H1 (cell line): ENCODE measurements at regions not wholly inside any gene's neighbourhood (a gene's known extent, or its start where the extent isn't known, plus 50 kb on each side); places are given as distances from the start of the nearest gene placed in this dataset.

Experiments used
- CTCF ChIA-PET: fragments of 300-600 bp; sonication (Branson Sonifier 250); formaldehyde crosslinking; loops from one replicate; lab custom pipeline; 2021; ENCODE audit not compliant: partially characterized antibody; lab: Charles Lee
- POLR2A ChIA-PET: fragments of 300-600 bp; sonication (Branson Sonifier 250); formaldehyde crosslinking; loops from one replicate; lab custom pipeline; 2021; ENCODE audit warnings: inconsistent platforms; ENCODE audit not compliant: partially characterized antibody; lab: Charles Lee
- DNase-seq, 2 experiments: peaks; one replicate each; pipeline versions ENCODE4 v3.0.0 to v3.0.0-alpha.2; 2010 to 2022; ENCODE audit warnings: low spot score in 2 of 2, low read depth in 1 of 2, mixed read lengths in 1 of 2
- FAIRE-seq: peaks from 2 replicates; lab custom pipeline; 2011; peaks lifted over from hg19 to GRCh38; lab: Jason Lieb, UNC
- H2AFZ ChIP-seq: 2 replicates; pipeline ENCODE4 v1.8.1; 2012; ENCODE audit warnings: low read length, inconsistent platforms
- H2AK5ac ChIP-seq: 2 replicates; pipeline ENCODE4 v1.6.1; 2013; ENCODE audit warnings: low read depth, low read length
- H2BK120ac ChIP-seq: replicated peaks from 2 replicates; pipeline ENCODE3; 2013; ENCODE audit warnings: low read depth, low read length, inconsistent platforms
- H2BK12ac ChIP-seq: 2 replicates; pipeline ENCODE4 v1.6.1; 2013; ENCODE audit warnings: low read depth, low read length
- H2BK15ac ChIP-seq: 2 replicates; pipeline ENCODE4 v1.6.1; 2013; ENCODE audit warnings: low read length
- H2BK20ac ChIP-seq: 2 replicates; pipeline ENCODE4 v1.6.1; 2013; ENCODE audit warnings: low read length
- H2BK5ac ChIP-seq: 2 replicates; pipeline ENCODE4 v1.6.1; 2013; ENCODE audit warnings: low read depth, low read length
- H3K14ac ChIP-seq: 2 replicates; pipeline ENCODE4 v1.6.1; 2013; ENCODE audit warnings: inconsistent platforms; ENCODE audit not compliant: insufficient read length
- H3K18ac ChIP-seq: 2 replicates; pipeline ENCODE4 v1.6.1; 2013; ENCODE audit warnings: low read length; ENCODE audit errors: extremely low read depth
- H3K23ac ChIP-seq: 2 replicates; pipeline ENCODE4 v1.6.1; 2013; ENCODE audit warnings: inconsistent platforms; ENCODE audit not compliant: insufficient read length
- H3K23me2 ChIP-seq: 2 replicates; pipeline ENCODE4 v1.6.1; 2013; ENCODE audit warnings: low read depth, low read length
- H3K27ac ChIP-seq: 2 replicates; pipeline ENCODE4 v1.6.1; 2011; ENCODE audit warnings: low read depth, low read length, inconsistent platforms
- H3K27me3 ChIP-seq, 4 experiments: replicated peaks in 1 of 4; 1 replicate in 1 of 4; 2 replicates in 3 of 4; pipeline versions ENCODE4 v1.6.1 to v1.8.1; 2011 to 2013; ENCODE audit warnings: low read length in 3 of 4, mild to moderate bottlenecking in 3 of 4, inconsistent platforms in 2 of 4, mixed read lengths in 2 of 4, moderate library complexity in 1 of 4; ENCODE audit not compliant: control insufficient read depth in 3 of 4, insufficient read depth in 3 of 4; ENCODE audit errors: extremely low read depth in 1 of 4
- H3K36me3 ChIP-seq, 4 experiments: 2 replicates each; pipeline versions ENCODE4 v1.6.1 to v1.8.1; 2011 to 2013; ENCODE audit warnings: mild to moderate bottlenecking in 4 of 4, low read length in 3 of 4, moderate library complexity in 2 of 4, control low read depth in 1 of 4, inconsistent platforms in 1 of 4; ENCODE audit not compliant: insufficient read depth in 4 of 4, control insufficient read depth in 2 of 4
- H3K4ac ChIP-seq: replicated peaks from 2 replicates; pipeline ENCODE3; 2013; ENCODE audit warnings: low read length, low read depth, mixed read lengths, inconsistent platforms; ENCODE audit not compliant: insufficient read length
- H3K4me1 ChIP-seq, 4 experiments: replicated peaks in 1 of 4; 1 replicate in 1 of 4; 2 replicates in 3 of 4; pipeline versions ENCODE4 v1.6.1 to v1.8.1; 2011 to 2013; ENCODE audit warnings: low read length in 3 of 4, inconsistent platforms in 2 of 4, mixed read lengths in 1 of 4; ENCODE audit not compliant: insufficient read depth in 4 of 4, control insufficient read depth in 3 of 4
- H3K4me2 ChIP-seq, 2 experiments: 2 replicates each; pipeline versions ENCODE4 v1.6.1 to v1.8.1; 2011 to 2013; ENCODE audit warnings: low read depth in 2 of 2, low read length in 2 of 2, control low read depth in 1 of 2, inconsistent platforms in 1 of 2, mild to moderate bottlenecking in 1 of 2; ENCODE audit not compliant: insufficient read depth in 1 of 2
- H3K4me3 ChIP-seq, 4 experiments: fragments of 200-600, 300-600 bp in 1 of 4; sonication (generic), shearing (Covaris generic), sonication (Bioruptor Twin) in 1 of 4; 2 replicates each; pipeline versions ENCODE4 v1.5.1 to v1.8.1; 2011 to 2016; ENCODE audit warnings: low read length in 4 of 4, low read depth in 3 of 4, control low read depth in 2 of 4, inconsistent platforms in 2 of 4, mild to moderate bottlenecking in 2 of 4, mixed read lengths in 1 of 4, moderate library complexity in 1 of 4; ENCODE audit not compliant: insufficient read depth in 2 of 4; ENCODE audit errors: extremely low read depth in 1 of 4
- H3K56ac ChIP-seq: replicated peaks from 2 replicates; pipeline ENCODE3; 2013; ENCODE audit warnings: low read depth, mild to moderate bottlenecking, mixed read lengths, low read length, inconsistent platforms; ENCODE audit not compliant: insufficient read length
- H3K79me1 ChIP-seq: 2 replicates; pipeline ENCODE4 v1.6.1; 2013; ENCODE audit warnings: low read depth, low read length, control low read depth
- H3K79me2 ChIP-seq, 2 experiments: 2 replicates each; pipeline versions ENCODE4 v1.6.1 to v1.8.1; 2012 to 2013; ENCODE audit warnings: low read length in 2 of 2, mild to moderate bottlenecking in 2 of 2, inconsistent platforms in 1 of 2; ENCODE audit not compliant: insufficient read depth in 2 of 2, control insufficient read depth in 1 of 2
- H3K9ac ChIP-seq, 4 experiments: replicated peaks in 1 of 4; 1 replicate in 1 of 4; 2 replicates in 3 of 4; pipeline versions ENCODE4 v1.6.1 to v1.8.1; 2011 to 2013; ENCODE audit warnings: low read depth in 3 of 4, low read length in 3 of 4, control low read depth in 2 of 4, mild to moderate bottlenecking in 2 of 4, moderate library complexity in 2 of 4, inconsistent platforms in 1 of 4; ENCODE audit errors: extremely low read depth in 1 of 4
- H3K9me3 ChIP-seq, 2 experiments: 2 replicates each; pipeline versions ENCODE4 v1.6.1 to v1.8.1; 2012 to 2013; ENCODE audit warnings: mild to moderate bottlenecking in 2 of 2, moderate library complexity in 2 of 2, control low read depth in 1 of 2, inconsistent platforms in 1 of 2, low read depth in 1 of 2, low read length in 1 of 2, mixed read lengths in 1 of 2; ENCODE audit not compliant: insufficient read depth in 2 of 2
- H4K20me1 ChIP-seq, 2 experiments: replicated peaks in 1 of 2; 2 replicates each; pipeline versions ENCODE3 to v1.8.1; 2011 to 2013; ENCODE audit warnings: inconsistent platforms in 2 of 2, low read length in 2 of 2, mild to moderate bottlenecking in 1 of 2; ENCODE audit not compliant: insufficient read depth in 2 of 2, control insufficient read depth in 1 of 2
- H4K5ac ChIP-seq: 2 replicates; pipeline ENCODE4 v1.6.1; 2013; ENCODE audit warnings: low read length, low read depth, mixed read lengths, inconsistent platforms; ENCODE audit not compliant: insufficient read length
- H4K8ac ChIP-seq: 2 replicates; pipeline ENCODE4 v1.8.0; 2013; ENCODE audit warnings: mild to moderate bottlenecking, moderate library complexity, low read length, inconsistent platforms; ENCODE audit not compliant: insufficient read depth; ENCODE audit errors: extremely low read depth
- H4K91ac ChIP-seq: replicated peaks from 2 replicates; pipeline ENCODE3; 2013; ENCODE audit warnings: low read length, mixed read lengths, inconsistent platforms; ENCODE audit not compliant: insufficient read length
- HDAC2 ChIP-seq, 2 experiments: fragments of 300-600 bp in 1 of 2; sonication (generic) in 1 of 2; IDR thresholded peaks; 2 replicates each; pipeline ENCODE4 v1.6.1; 2011 to 2012; ENCODE audit warnings: low read depth in 2 of 2, low read length in 2 of 2, mild to moderate bottlenecking in 2 of 2, moderate library complexity in 2 of 2, borderline replicate concordance in 1 of 2, inconsistent platforms in 1 of 2
- KDM5A ChIP-seq: fragments of 200-600 bp; IDR thresholded peaks from 2 replicates; pipeline ENCODE4 v1.7.1; 2012; ENCODE audit warnings: mild to moderate bottlenecking, low read length, inconsistent platforms, mixed read lengths
- POLR2A ChIP-seq, 2 experiments: IDR thresholded peaks; 1 replicate in 1 of 2; 2 replicates in 1 of 2; pipeline ENCODE4 v1.6.1; 2011; ENCODE audit warnings: low read depth in 2 of 2, low read length in 2 of 2, mild to moderate bottlenecking in 2 of 2; ENCODE audit errors: control extremely low read depth in 1 of 2
- SAP30 ChIP-seq: fragments of 300-600 bp; sonication (generic); IDR thresholded peaks from 2 replicates; pipeline ENCODE4 v1.7.1; 2012; ENCODE audit warnings: low read length, moderate library complexity, mild to moderate bottlenecking, inconsistent platforms; ENCODE audit not compliant: insufficient read depth, insufficient replicate concordance
- SP4 ChIP-seq: IDR thresholded peaks from 2 replicates; pipeline ENCODE4 v1.6.1; 2012; ENCODE audit warnings: low read length, inconsistent platforms
- WGBS, 2 experiments: shearing (Covaris generic) in 1 of 2; methylation state at CpG; one replicate each; pipeline versions ENCODE4 v1.1.6 to v1.1.7; 2013 to 2015; ENCODE audit warnings: low lambda C conversion rate in 2 of 2, mixed read lengths in 2 of 2, inconsistent platforms in 1 of 2, low coverage in 1 of 2, missing lambda C conversion rate in 1 of 2; ENCODE audit not compliant: insufficient replicate concordance in 2 of 2, insufficient coverage in 1 of 2, insufficient read length in 1 of 2; ENCODE audit errors: extremely low coverage in 1 of 2, missing lambda C conversion rate in 1 of 2; 5-methylcytosine and 5-hydroxymethylcytosine counted together
- TF ChIP-seq, protein P1 (sequence below): IDR thresholded peaks from 2 replicates; pipeline ENCODE4 v1.6.1; 2012; ENCODE audit warnings: low read length, inconsistent platforms

DNA sequence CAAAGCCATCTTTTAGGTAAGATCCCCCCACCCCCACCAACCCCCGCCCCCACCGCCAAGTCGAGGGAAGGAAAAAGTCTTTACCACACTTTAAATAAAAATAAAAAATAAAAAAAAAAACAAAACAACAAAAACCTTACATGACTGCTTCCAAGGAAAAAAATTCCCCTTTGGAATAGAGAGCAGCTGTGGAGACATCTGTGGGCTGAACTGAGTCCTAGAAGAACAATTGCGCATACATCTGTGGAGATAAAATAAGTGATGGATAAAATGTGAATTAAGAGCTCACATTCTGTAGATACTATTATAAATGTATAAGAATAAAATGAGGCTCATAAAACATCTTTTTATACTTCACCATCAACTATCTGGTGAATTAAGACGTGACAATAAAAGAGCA lies 601.7 kb upstream of the AGTR1 start:
- H3K18ac ChIP-seq = no peak overlapping the region
- CTCF ChIA-PET = no interaction called here
- H4K20me1 ChIP-seq = no peaks in the 10 kb centered on the region
- no peaks in the 10 kb centered on the region for H3K23me2 ChIP-seq
- H2BK12ac ChIP-seq = no peak overlapping the region
- no peak for DNase-seq
- no peak overlapping the region for H2AK5ac ChIP-seq
- H2BK5ac ChIP-seq = no peak overlapping the region
- 88% methylated on average over 2 of the region's 5 CpGs; no CpG with 5 or more reads in 1 of the 2 experiments for WGBS, 2 experiments
- no peak overlapping the region for H4K8ac ChIP-seq
- no peaks in the 10 kb centered on the region for H3K27me3 ChIP-seq
- no peak overlapping the region for H3K56ac ChIP-seq
- no peaks in the 10 kb centered on the region for H3K36me3 ChIP-seq
- no peak overlapping the region for H3K14ac ChIP-seq
- TF ChIP-seq SP4 (no peak), SAP30 (no peak), POLR2A (IDR thresholded peaks at IDR 0.05; ENCODE audit: control extremely low read depth in 1 of 2, low read depth in 2 of 2, low read length in 2 of 2) (no peak), HDAC2 (IDR thresholded peaks at IDR 0.05; ENCODE audit: borderline replicate concordance in 1 of 2, low read depth in 2 of 2, low read length in 2 of 2) (no peak), KDM5A (no peak)
- TF ChIP-seq, protein P1, sequence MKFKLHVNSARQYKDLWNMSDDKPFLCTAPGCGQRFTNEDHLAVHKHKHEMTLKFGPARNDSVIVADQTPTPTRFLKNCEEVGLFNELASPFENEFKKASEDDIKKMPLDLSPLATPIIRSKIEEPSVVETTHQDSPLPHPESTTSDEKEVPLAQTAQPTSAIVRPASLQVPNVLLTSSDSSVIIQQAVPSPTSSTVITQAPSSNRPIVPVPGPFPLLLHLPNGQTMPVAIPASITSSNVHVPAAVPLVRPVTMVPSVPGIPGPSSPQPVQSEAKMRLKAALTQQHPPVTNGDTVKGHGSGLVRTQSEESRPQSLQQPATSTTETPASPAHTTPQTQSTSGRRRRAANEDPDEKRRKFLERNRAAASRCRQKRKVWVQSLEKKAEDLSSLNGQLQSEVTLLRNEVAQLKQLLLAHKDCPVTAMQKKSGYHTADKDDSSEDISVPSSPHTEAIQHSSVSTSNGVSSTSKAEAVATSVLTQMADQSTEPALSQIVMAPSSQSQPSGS = no peak
- TF ChIP-seq, all 59 proteins: peak for 0
- Histone ChIP-seq H3K79me2 (no peaks in the 10 kb centered on the region), H3K23ac (no peak overlapping the region), H4K5ac (no peak overlapping the region), H2BK15ac (no peak overlapping the region), H3K4me3 (no peak overlapping the region), H3K79me1 (no peaks in the 10 kb centered on the region), H4K91ac (no peak overlapping the region), H3K4me1 (peaks cover 0 to 3% (median 0%) of the 10 kb centered on the region in 4 experiments; a peak in 1 of 7 replicates), H2BK120ac (no peak overlapping the region), H2AFZ (no peak overlapping the region), H3K4me2 (no peak overlapping the region), H3K27ac (no peak overlapping the region), H3K9ac (no peak overlapping the region), H3K4ac (no peak overlapping the region), H2BK20ac (no peak overlapping the region), H3K9me3 (no peaks in the 10 kb centered on the region)
- no peak for FAIRE-seq
- POLR2A ChIA-PET = no interaction called here
